T-cell (primary cell): ENCODE measurements at regions not wholly inside any gene's neighbourhood (a gene's known extent, or its start where the extent isn't known, plus 50 kb on each side); places are given as distances from the start of the nearest gene placed in this dataset.
"Not testable (repeated sequence)": the region's sequence is repeated elsewhere in the genome, so short reads cannot be mapped to it uniquely, and the experiment has no call there.

Experiments used
- ATAC-seq, 4 experiments: fragments of 200-7000 bp in 3 of 4; fragments of 150-1000 bp in 1 of 4; cut with Tn5 transposase; replicated peaks in 1 of 4; 1 replicate in 3 of 4; 2 replicates in 1 of 4; pipeline ENCODE4 v1.10.0; 2021; ENCODE audit warnings: moderate library complexity in 3 of 4, mild to moderate bottlenecking in 2 of 4, moderate number of reproducible peaks in 1 of 4
- CTCF ChIA-PET, 2 donors: fragments of 300-600 bp; sonication (Branson Sonifier 250); formaldehyde crosslinking; loops; one replicate each; lab custom pipeline; 2022; ENCODE audit warnings: antibody characterized with exemption in 2 of 2; lab: Charles Lee
- POLR2A ChIA-PET, 2 donors: fragments of 300-600 bp; sonication (Branson Sonifier 250); formaldehyde crosslinking; loops; one replicate each; lab custom pipeline; 2022; ENCODE audit warnings: antibody characterized with exemption in 2 of 2; lab: Charles Lee
- DNase-seq, 35 experiments: peaks; one replicate each; pipeline versions ENCODE4 v3.0.0 to v3.0.0-alpha.2; 2013 to 2023
- H3K27ac ChIP-seq: one replicate; pipeline ENCODE4 v1.5.1; 2013; ENCODE audit warnings: low read length
- H3K27me3 ChIP-seq, 2 experiments: replicated peaks in 1 of 2; 1 replicate in 1 of 2; 2 replicates in 1 of 2; pipeline versions ENCODE4 v1.6.1 to v1.7.0; 2013; ENCODE audit warnings: low read length in 1 of 2, mixed read lengths in 1 of 2; ENCODE audit not compliant: control insufficient read depth in 2 of 2, insufficient read depth in 2 of 2; ENCODE audit errors: extremely low read depth in 1 of 2
- H3K36me3 ChIP-seq, 2 donors: 1 replicate in 1 of 2; 2 replicates in 1 of 2; pipeline versions ENCODE4 v1.6.1 to v1.7.0; 2013; ENCODE audit warnings: low read length in 1 of 2; ENCODE audit not compliant: control insufficient read depth in 2 of 2, insufficient read depth in 1 of 2; ENCODE audit errors: extremely low read depth in 1 of 2
- H3K4me1 ChIP-seq, 2 experiments: 1 replicate in 1 of 2; 2 replicates in 1 of 2; pipeline versions ENCODE4 v1.6.1 to v1.7.0; 2013; ENCODE audit warnings: low read length in 2 of 2, mixed read lengths in 1 of 2; ENCODE audit not compliant: insufficient read depth in 2 of 2, control insufficient read depth in 1 of 2; ENCODE audit errors: extremely low read depth in 1 of 2
- H3K4me3 ChIP-seq, 2 donors: 1 replicate in 1 of 2; 2 replicates in 1 of 2; pipeline versions ENCODE4 v1.5.1 to v1.7.0; 2013; ENCODE audit warnings: mild to moderate bottlenecking in 2 of 2, low read length in 1 of 2, moderate library complexity in 1 of 2; ENCODE audit not compliant: control insufficient read depth in 1 of 2; ENCODE audit errors: extremely low read depth in 1 of 2
- H3K9me3 ChIP-seq: 2 replicates; pipeline ENCODE4 v1.7.0; 2013
- H3K27ac Mint-ChIP-seq, 2 donors: one replicate each; pipeline ENCODE4 v1.8.0; 2020 to 2021; ENCODE audit warnings: mild to moderate bottlenecking in 2 of 2, mixed read lengths in 2 of 2
- H3K27me3 Mint-ChIP-seq, 2 donors: one replicate each; pipeline ENCODE4 v1.8.0; 2021 to 2022; ENCODE audit warnings: mixed read lengths in 2 of 2
- H3K36me3 Mint-ChIP-seq: one replicate; pipeline ENCODE4 v1.8.0; 2021; ENCODE audit warnings: mixed read lengths
- H3K4me1 Mint-ChIP-seq, 3 donors: one replicate each; pipeline ENCODE4 v1.8.0; 2020 to 2022; ENCODE audit warnings: mixed read lengths in 3 of 3, mild to moderate bottlenecking in 1 of 3
- H3K4me3 Mint-ChIP-seq, 3 donors: one replicate each; pipeline ENCODE4 v1.8.0; 2020 to 2022; ENCODE audit warnings: mild to moderate bottlenecking in 3 of 3, mixed read lengths in 3 of 3, moderate library complexity in 3 of 3
- H3K9me3 Mint-ChIP-seq, 3 donors: one replicate each; pipeline ENCODE4 v1.8.0; 2020 to 2022; ENCODE audit warnings: mixed read lengths in 3 of 3
- WGBS: methylation state at CpG from one replicate; pipeline ENCODE4 v1.1.5; 2013; ENCODE audit warnings: missing lambda C conversion rate; ENCODE audit not compliant: insufficient coverage; 5-methylcytosine and 5-hydroxymethylcytosine counted together

GRCh38 chr17:21595086-21595485, 97.2 kb upstream of the KCNJ18 start:
- no CpG with 5 or more reads among the region's 1 CpG for WGBS
- H3K36me3 Mint-ChIP-seq: no peaks in the 10 kb centered on the region
- ATAC-seq (no peak), DNase-seq (no peak)
- H3K27me3 Mint-ChIP-seq: peaks cover 14 to 33% of the 10 kb centered on the region in 2 donors
- Histone ChIP-seq H3K27ac (no peak overlapping the region), H3K36me3 (no peaks in the 10 kb centered on the region), H3K4me3 (no peak overlapping the region), H3K4me1 (no peaks in the 10 kb centered on the region), H3K27me3 (peaks cover 0 to 26% of the 10 kb centered on the region in 2 experiments), H3K9me3 (no peaks in the 10 kb centered on the region)
- CTCF ChIA-PET: no interaction called here
- H3K27ac Mint-ChIP-seq: no peak overlapping the region
- POLR2A ChIA-PET: no interaction called here
- no peak overlapping the region for H3K4me3 Mint-ChIP-seq
- H3K9me3 Mint-ChIP-seq: no peaks in the 10 kb centered on the region
- H3K4me1 Mint-ChIP-seq: no peaks in the 10 kb centered on the region

- ATAC-seq: no peak
- DNase-seq: no peak
- Mint-ChIP-seq H3K4me1 (no peaks in the 10 kb centered on the region), H3K9me3 (no peaks in the 10 kb centered on the region), H3K27me3 (peaks cover 23 to 26% of the 10 kb centered on the region in 2 donors), H3K36me3 (no peaks in the 10 kb centered on the region), H3K4me3 (no peak overlapping the region), H3K27ac (no peak overlapping the region)
- Histone ChIP-seq H3K27ac (no peak overlapping the region), H3K4me1 (no peaks in the 10 kb centered on the region), H3K27me3 (peaks cover 0 to 22% of the 10 kb centered on the region in 2 experiments), H3K36me3 (no peaks in the 10 kb centered on the region), H3K9me3 (no peaks in the 10 kb centered on the region), H3K4me3 (no peak overlapping the region)
- ChIA-PET CTCF (no interaction called here), POLR2A (no interaction called here)
- WGBS: 67% methylated on average over 3 of the region's 5 CpGs
Observed at GRCh38 chr17:21602176-21602575, 90.1 kb upstream of the KCNJ18 start.

GRCh38 chr17:21603292-21603691, 89.0 kb upstream of the KCNJ18 start:
- H3K27me3 Mint-ChIP-seq: peaks cover 18 to 19% of the 10 kb centered on the region in 2 donors
- POLR2A ChIA-PET: not testable (repeated sequence)
- WGBS: no CpG with 5 or more reads among the region's 1 CpG

GRCh38 chr17:21611443-21611842, 80.9 kb upstream of the KCNJ18 start:
- H3K4me1 Mint-ChIP-seq, H3K27ac ChIP-seq, ATAC-seq, CTCF ChIA-PET, DNase-seq, H3K36me3 ChIP-seq, H3K4me1 ChIP-seq, POLR2A ChIA-PET, H3K4me3 Mint-ChIP-seq, H3K9me3 Mint-ChIP-seq, H3K27me3 Mint-ChIP-seq, H3K27ac Mint-ChIP-seq, H3K4me3 ChIP-seq, H3K27me3 ChIP-seq, H3K9me3 ChIP-seq, H3K36me3 Mint-ChIP-seq: not testable (repeated sequence)
- WGBS: 94% methylated on average over 8 of the region's 8 CpGs

More at GRCh38 chr17:21603292-21603691, 89.0 kb upstream of the KCNJ18 start:
- H3K36me3 Mint-ChIP-seq, H3K4me3 Mint-ChIP-seq, ATAC-seq, H3K9me3 ChIP-seq, H3K36me3 ChIP-seq, CTCF ChIA-PET, H3K9me3 Mint-ChIP-seq, H3K4me1 Mint-ChIP-seq, H3K4me3 ChIP-seq, H3K27ac ChIP-seq, H3K27ac Mint-ChIP-seq, H3K4me1 ChIP-seq, DNase-seq: not testable (repeated sequence)
- peaks cover 0 to 20% of the 10 kb centered on the region in 2 experiments for H3K27me3 ChIP-seq

GRCh38 chr17:21612123-21613070, 79.9 kb upstream of the KCNJ18 start:
- not testable (repeated sequence) for H3K27me3 Mint-ChIP-seq

GRCh38 chr17:21613071-21613429, 79.3 kb upstream of the KCNJ18 start:
- DNase-seq (no peak), ATAC-seq (no peak)
- Histone ChIP-seq H3K9me3 (no peaks in the 10 kb centered on the region), H3K36me3 (no peaks in the 10 kb centered on the region), H3K27ac (no peak overlapping the region), H3K4me1 (no peaks in the 10 kb centered on the region), H3K27me3 (peaks cover 0 to 5% of the 10 kb centered on the region in 2 experiments), H3K4me3 (no peak overlapping the region)
- ChIA-PET CTCF (no interaction called here), POLR2A (no interaction called here)
- Mint-ChIP-seq H3K27ac (peak overlapping the region in 1 of 2 donors; percentile 37), H3K4me3 (no peak overlapping the region), H3K4me1 (no peaks in the 10 kb centered on the region), H3K36me3 (no peaks in the 10 kb centered on the region), H3K27me3 (peaks cover 6 to 7% of the 10 kb centered on the region in 2 donors), H3K9me3 (no peaks in the 10 kb centered on the region)
- 94% methylated on average over 6 of the region's 8 CpGs for WGBS

More at GRCh38 chr17:21612123-21613070, 79.9 kb upstream of the KCNJ18 start:
- DNase-seq, ATAC-seq, H3K4me3 ChIP-seq, H3K4me3 Mint-ChIP-seq, H3K27ac ChIP-seq, POLR2A ChIA-PET, H3K9me3 ChIP-seq, H3K9me3 Mint-ChIP-seq, CTCF ChIA-PET, H3K4me1 ChIP-seq, H3K36me3 ChIP-seq, H3K4me1 Mint-ChIP-seq, H3K27me3 ChIP-seq, H3K36me3 Mint-ChIP-seq: not testable (repeated sequence)
- WGBS: 80% methylated on average over 26 of the region's 28 CpGs
- peak overlapping the region in 1 of 2 donors; percentile 37 for H3K27ac Mint-ChIP-seq
